HG03571 (cell line): ENCODE measurements at regions not wholly inside any gene's neighbourhood (a gene's known extent, or its start where the extent isn't known, plus 50 kb on each side); places are given as distances from the start of the nearest gene placed in this dataset.

Experiments
- ATAC-seq: cut with Tn5 transposase; IDR thresholded peaks from one replicate; pipeline ENCODE4 v1.9.1; 2021; ENCODE audit not compliant: unreplicated experiment

DNA sequence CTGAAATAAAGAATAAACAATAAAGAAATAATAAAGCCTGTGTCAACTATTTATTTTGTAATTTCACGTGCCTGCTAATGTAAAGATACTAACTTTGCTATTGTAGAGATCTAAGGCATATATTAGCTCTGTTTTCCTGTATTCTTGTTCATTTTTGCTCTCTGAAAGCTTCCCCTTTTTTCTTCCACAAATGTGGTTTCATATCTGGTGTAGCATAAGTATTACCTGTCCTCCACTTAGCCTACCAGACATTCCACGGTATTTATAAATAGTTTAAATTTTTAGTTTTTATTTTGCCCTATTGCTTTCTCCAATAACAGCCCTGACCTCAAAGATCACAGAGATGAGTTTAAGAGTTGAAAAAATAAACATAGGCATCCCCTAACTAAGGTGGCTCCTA is 92.6 kb upstream of the ATP2B1 start:
- ATAC-seq: no peak

DNA sequence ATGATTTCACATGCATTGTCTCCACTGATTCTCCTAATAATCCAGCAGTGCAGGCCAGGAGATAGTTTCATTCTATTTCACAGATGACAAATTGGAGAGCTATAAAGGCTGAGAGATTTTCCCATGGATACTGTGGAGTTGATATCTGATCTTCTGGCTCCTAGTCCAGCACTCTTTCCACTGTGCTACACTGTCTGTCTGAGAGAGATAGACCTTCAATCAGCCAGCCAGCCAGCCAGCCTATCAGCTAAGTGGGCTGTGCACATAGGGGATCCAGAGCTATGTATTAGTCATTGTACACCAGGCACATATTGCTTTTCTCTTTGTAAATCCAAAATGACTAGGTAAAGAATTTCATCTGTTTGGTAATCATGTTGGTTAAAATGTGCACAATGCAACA is 91.8 kb upstream of the ATP2B1 start:
- no peak for ATAC-seq

- no peak for ATAC-seq
Measured at GRCh38 chr12:89799316-89799715, 90.7 kb upstream of the ATP2B1 start.

DNA sequence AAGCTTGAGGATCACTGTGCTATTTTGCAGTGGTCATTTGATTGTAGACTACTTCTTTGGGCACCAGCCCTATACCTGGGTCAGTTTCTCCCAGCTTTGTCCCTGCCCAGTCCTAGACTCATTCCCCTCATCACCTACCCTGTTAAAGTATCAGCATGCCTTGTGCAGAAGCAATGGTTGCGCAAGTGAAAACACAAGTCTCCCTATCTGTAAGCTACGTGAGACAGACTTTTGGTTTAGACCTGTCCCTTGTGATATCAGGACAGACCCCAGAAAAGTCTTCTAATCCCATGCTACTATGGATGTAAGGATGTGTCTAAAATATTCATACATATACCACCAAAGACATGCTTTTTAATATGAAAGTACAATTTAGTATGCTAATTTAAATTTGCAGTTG is 88.8 kb upstream of the ATP2B1 start:
- no peak for ATAC-seq

GRCh38 chr12:89796798-89797382 is 88.3 kb upstream of the ATP2B1 start:
- ATAC-seq: no peak

GRCh38 chr12:89793946-89794345 is 85.3 kb upstream of the ATP2B1 start:
- no peak for ATAC-seq

DNA sequence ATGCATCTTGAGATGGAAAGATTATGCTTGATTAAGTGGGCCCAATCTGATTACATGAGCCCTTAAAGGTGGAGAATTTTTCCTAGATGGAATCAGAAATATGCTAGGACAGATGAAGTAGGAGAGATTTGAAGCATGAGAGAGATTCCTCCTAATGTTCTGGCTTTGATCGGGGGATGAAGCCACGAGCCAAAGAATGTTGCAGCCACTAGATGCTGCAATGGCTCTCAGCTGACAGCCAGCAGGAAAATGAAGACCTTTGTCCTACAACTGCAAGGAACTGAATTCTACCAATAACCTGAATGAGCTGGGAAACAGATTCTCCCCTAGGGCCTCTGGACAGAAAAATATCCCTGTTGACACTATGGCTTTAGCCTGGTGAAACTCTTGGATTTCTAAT is 82.6 kb upstream of the ATP2B1 start:
- ATAC-seq: no peak

- ATAC-seq: peak; percentile 84
Measured at GRCh38 chr12:89789862-89790261, 81.2 kb upstream of the ATP2B1 start.

GRCh38 chr12:89787763-89788162 is 79.1 kb upstream of the ATP2B1 start:
- no peak for ATAC-seq

DNA sequence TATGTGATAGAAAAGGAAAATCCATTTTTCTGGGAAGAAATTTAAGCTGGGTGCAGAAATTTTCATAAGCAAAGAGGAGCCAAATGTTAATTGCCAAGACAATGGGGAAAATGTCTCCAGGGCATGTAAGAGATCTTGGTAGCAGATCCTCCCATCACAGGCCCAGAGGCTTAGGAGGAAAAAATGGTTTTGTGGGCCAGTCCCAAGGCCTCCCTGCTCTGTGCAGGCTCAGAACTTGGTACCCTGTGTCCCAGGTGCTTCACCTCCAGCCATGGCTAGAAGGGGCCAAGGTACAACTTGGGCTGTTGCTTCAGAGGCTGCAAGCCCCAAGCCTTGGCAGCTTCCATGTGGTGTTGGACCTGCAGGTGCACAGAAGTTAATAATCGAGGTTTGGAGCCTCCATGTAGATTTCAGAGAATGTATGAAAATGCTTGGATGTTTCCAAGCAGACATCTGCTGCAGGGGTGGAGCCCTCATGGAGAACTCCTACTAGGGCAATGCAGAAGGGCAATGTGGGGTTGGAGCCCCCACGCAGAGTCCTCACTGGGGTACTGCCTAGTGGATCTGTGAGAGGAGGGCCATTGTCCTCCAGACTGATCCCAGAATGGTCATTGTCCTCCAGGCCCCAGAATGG is 77.7 kb upstream of the ATP2B1 start:
- ATAC-seq: no peak

- ATAC-seq: no peak
Measured at GRCh38 chr12:89783359-89784060, 74.9 kb upstream of the ATP2B1 start.

- no peak for ATAC-seq
Measured at GRCh38 chr12:89782807-89783206, 74.2 kb upstream of the ATP2B1 start.

DNA sequence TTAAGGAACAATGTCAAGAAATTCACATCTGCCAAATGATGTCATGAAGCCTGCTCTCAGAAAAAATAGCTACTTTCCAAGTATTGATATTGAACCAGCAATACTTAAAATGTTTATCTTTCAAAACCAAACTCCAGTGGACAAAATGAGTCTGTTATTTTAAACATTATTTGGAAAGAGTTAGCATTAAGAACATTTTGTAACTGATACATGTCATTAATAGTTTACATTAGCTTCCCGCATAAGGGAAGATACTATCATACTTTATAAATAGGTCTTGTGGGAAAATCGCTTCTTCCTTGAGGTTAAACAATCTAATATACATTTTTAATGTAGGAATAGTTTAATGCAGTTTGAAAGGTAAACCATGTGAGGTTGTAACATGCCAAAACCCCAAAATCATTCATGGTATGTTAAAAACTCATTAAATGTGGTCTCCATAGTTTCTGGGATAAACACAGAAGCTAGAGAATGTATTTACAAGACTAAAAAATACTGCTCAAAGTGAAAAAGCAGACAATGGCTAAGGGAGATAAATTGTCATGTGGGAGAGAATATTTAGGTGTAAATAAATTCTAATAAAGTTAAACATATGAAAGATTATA is 73.4 kb upstream of the ATP2B1 start:
- no peak for ATAC-seq

- no peak for ATAC-seq
Measured at GRCh38 chr12:89781156-89781555, 72.5 kb upstream of the ATP2B1 start.

GRCh38 chr12:89779090-89779489 is 70.5 kb upstream of the ATP2B1 start:
- no peak for ATAC-seq

DNA sequence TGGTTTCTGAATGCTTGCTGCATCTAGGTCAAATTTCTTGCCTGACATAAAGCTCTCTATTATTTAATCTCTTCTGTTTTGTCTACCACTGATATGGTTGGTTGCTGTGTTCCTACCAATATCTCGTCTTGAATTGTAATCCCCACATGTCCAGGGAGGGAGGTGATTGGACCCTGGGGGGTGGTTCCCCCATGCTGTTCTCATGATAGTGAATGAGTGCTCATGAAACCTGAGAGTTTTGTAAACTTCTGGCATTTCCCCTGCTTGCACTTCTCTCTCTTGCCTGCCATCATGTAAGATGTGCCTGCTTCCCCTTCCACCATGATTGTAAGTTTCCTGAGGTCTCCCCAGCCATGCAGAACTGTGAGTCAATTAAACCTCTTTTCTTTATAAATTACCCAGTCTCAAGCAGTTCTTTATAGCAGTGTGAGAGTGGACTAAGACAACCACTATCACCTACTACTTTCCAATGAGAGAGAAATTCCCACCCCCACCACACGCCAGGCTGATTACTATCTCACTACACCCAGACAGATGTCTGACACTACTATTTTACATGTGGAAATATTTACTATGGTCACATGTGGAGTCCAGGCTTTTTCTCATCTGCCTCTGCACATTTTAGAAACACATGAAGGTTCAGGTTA is 69.2 kb upstream of the ATP2B1 start:
- no peak for ATAC-seq

GRCh38 chr12:89775986-89776365 is 67.3 kb upstream of the ATP2B1 start:
- ATAC-seq: no peak

DNA sequence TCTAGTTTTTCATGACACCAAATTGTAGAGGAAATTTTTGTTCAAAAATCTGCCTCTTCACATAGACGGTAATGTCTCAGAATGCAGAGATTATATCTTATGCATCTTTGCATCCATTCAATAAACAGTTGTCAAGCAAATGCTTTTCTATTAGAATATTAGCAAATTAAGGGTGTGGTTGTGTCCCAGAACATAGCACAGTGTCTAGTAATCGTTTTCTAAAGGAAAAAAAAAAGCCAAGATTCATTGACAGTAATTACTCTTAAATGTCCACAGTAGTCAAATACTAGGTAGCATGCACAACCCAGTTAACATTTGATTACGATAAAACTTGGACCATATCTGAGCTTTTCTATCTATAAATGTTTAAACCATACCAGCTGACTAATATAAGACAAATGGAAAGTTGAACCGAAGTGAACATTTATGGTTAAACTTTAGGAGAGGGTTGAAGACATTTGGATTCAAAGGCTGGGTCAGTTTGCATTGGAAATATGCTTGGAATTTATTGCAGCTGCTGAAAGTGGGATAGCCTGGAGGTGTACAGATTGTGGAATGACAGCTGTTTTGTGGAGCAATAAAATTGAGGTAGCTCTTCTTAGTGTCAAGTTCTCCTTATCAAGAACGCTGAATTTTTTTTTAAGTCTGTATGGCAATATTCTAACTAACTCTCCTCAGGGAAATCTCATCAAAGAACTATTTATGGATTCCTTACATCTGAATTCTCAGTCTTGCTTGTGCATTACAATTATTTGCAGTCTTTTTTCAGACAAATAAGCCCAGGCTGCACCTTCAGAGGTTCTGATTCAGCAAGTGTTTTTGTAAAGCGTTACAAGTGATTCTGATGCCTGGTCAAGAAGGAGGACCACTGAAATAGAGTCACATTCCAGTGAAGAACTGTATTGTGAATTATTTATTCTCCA is 66.7 kb upstream of the ATP2B1 start:
- no peak for ATAC-seq

GRCh38 chr12:89774645-89775044 is 66.0 kb upstream of the ATP2B1 start:
- no peak for ATAC-seq

GRCh38 chr12:89770391-89770790 is 61.8 kb upstream of the ATP2B1 start:
- no peak for ATAC-seq

DNA sequence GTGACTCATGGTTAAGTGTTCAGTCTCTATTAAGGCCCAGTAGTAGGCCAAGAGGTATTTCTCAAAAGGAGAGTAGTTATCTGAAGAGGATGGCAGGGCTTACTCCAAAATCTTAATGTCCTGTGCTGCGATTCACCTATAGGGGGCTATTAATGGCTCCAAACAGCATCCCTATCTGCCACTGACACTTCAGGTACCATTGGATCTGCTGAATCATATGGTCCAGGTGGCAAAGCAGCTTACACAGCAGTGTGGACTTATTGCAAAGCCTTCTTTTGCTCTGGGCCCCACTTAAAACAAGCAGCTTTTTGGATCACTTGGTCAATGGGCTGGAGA is 60.8 kb upstream of the ATP2B1 start:
- no peak for ATAC-seq
